ENCODE measurements at regions not wholly inside any gene's neighbourhood (a gene's known extent, or its start where the extent isn't known, plus 50 kb on each side); places are given as distances from the start of the nearest gene placed in this dataset.

DNA sequence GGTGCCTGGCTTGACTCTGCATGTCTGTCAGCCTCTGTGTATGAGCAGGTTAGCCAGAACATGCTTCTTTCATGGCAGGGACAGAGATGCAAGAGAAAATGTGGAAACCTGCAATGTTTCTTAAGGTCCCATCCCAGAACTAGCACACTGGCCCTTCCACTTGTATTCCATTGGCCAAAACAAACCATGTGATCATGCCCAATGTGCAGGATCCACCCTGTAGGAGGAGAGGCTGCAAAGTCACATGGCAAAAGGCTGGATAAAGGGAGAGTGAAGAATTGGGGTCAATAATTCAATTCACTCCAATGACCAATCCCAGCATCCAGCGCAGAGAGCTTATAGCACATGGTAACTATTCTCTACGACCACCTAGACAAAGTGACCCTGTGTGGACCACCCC lies 405.5 kb downstream of the MIAT start:
- no peaks in the 10 kb centered on the region for H3K27me3 Mint-ChIP-seq (ENCODE audit: low read depth)
- H3K36me3 Mint-ChIP-seq (ENCODE audit: low read depth), result no peaks in the 10 kb centered on the region
- H3K4me1 Mint-ChIP-seq, result peaks cover 50% of the 10 kb centered on the region
- H3K4me3 Mint-ChIP-seq, result peak overlapping the region; percentile 7
- H3K9me3 Mint-ChIP-seq, result no peaks in the 10 kb centered on the region
- TF ChIP-seq, protein P1, sequence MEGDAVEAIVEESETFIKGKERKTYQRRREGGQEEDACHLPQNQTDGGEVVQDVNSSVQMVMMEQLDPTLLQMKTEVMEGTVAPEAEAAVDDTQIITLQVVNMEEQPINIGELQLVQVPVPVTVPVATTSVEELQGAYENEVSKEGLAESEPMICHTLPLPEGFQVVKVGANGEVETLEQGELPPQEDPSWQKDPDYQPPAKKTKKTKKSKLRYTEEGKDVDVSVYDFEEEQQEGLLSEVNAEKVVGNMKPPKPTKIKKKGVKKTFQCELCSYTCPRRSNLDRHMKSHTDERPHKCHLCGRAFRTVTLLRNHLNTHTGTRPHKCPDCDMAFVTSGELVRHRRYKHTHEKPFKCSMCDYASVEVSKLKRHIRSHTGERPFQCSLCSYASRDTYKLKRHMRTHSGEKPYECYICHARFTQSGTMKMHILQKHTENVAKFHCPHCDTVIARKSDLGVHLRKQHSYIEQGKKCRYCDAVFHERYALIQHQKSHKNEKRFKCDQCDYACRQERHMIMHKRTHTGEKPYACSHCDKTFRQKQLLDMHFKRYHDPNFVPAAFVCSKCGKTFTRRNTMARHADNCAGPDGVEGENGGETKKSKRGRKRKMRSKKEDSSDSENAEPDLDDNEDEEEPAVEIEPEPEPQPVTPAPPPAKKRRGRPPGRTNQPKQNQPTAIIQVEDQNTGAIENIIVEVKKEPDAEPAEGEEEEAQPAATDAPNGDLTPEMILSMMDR (conservative IDR thresholded peaks at IDR 0.05), result no peak
- DNase-seq (ENCODE audit: low read depth, low spot score), result no peak
- peak overlapping the region; percentile 14 for H3K27ac Mint-ChIP-seq (ENCODE audit: unreplicated experiment)

DNA sequence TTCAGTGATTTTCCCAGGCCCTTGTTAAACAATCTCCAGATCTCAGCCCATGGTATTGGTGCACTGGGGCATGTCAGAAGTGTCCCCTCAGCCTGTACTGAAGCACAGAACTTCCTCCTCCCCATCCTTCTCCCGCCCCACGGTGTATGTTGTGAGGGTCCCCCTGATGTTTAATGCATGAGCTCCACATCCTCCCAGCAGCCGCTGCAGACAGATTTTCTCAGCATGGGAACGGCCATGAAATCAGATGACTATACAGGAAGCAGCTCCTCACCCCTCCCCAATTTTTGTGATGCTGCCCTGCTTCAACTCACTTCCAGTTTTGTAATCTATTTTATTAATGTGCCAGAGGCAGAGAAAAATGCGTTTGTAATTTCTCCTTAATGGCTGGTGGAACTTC lies 406.0 kb downstream of the MIAT start:
- DNase-seq (ENCODE audit: low read depth, low spot score), result peak; percentile 23
- Mint-ChIP-seq H3K4me1 (peaks cover 50% of the 10 kb centered on the region), H3K36me3 (ENCODE audit: low read depth) (no peaks in the 10 kb centered on the region), H3K27me3 (ENCODE audit: low read depth) (no peaks in the 10 kb centered on the region), H3K4me3 (peak overlapping the region; percentile 7), H3K9me3 (no peaks in the 10 kb centered on the region), H3K27ac (ENCODE audit: unreplicated experiment) (peak overlapping the region; percentile 14)
- TF ChIP-seq, protein P1 (conservative IDR thresholded peaks at IDR 0.05), result no peak

- no peak overlapping the region for H3K4me3 Mint-ChIP-seq
- TF ChIP-seq, protein P1 (conservative IDR thresholded peaks at IDR 0.05), result no peak
- peaks cover 50% of the 10 kb centered on the region for H3K4me1 Mint-ChIP-seq
- no peaks in the 10 kb centered on the region for H3K36me3 Mint-ChIP-seq (ENCODE audit: low read depth)
- H3K27ac Mint-ChIP-seq (ENCODE audit: unreplicated experiment), result no peak overlapping the region
- DNase-seq (ENCODE audit: low read depth, low spot score), result no peak
- no peaks in the 10 kb centered on the region for H3K9me3 Mint-ChIP-seq
- H3K27me3 Mint-ChIP-seq (ENCODE audit: low read depth), result no peaks in the 10 kb centered on the region
These were observed 406.5 kb downstream of the MIAT start for GRCh38 chr22:27063841-27064240.

GRCh38 chr22:27064386-27064785 lies 407.0 kb downstream of the MIAT start:
- H3K27me3 Mint-ChIP-seq (ENCODE audit: low read depth), result no peaks in the 10 kb centered on the region
- no peak for DNase-seq (ENCODE audit: low read depth, low spot score)
- no peaks in the 10 kb centered on the region for H3K36me3 Mint-ChIP-seq (ENCODE audit: low read depth)
- H3K4me1 Mint-ChIP-seq, result peaks cover 50% of the 10 kb centered on the region
- TF ChIP-seq, protein P1 (conservative IDR thresholded peaks at IDR 0.05), result no peak
- H3K9me3 Mint-ChIP-seq, result no peaks in the 10 kb centered on the region
- no peak overlapping the region for H3K27ac Mint-ChIP-seq (ENCODE audit: unreplicated experiment)
- H3K4me3 Mint-ChIP-seq, result no peak overlapping the region

- Mint-ChIP-seq H3K36me3 (ENCODE audit: low read depth) (no peaks in the 10 kb centered on the region), H3K27ac (ENCODE audit: unreplicated experiment) (no peak overlapping the region), H3K4me3 (no peak overlapping the region), H3K4me1 (peaks cover 50% of the 10 kb centered on the region), H3K27me3 (ENCODE audit: low read depth) (no peaks in the 10 kb centered on the region), H3K9me3 (no peaks in the 10 kb centered on the region)
- TF ChIP-seq, protein P1 (conservative IDR thresholded peaks at IDR 0.05), result no peak
- no peak for DNase-seq (ENCODE audit: low read depth, low spot score)
These were observed 407.9 kb downstream of the MIAT start for GRCh38 chr22:27065279-27065678.

GRCh38 chr22:27066856-27067255 lies 409.5 kb downstream of the MIAT start:
- H3K36me3 Mint-ChIP-seq (ENCODE audit: low read depth), result no peaks in the 10 kb centered on the region
- no peaks in the 10 kb centered on the region for H3K9me3 Mint-ChIP-seq
- no peak for DNase-seq (ENCODE audit: low read depth, low spot score)
- TF ChIP-seq, protein P1 (conservative IDR thresholded peaks at IDR 0.05), result no peak
- no peak overlapping the region for H3K4me3 Mint-ChIP-seq
- H3K27ac Mint-ChIP-seq (ENCODE audit: unreplicated experiment), result no peak overlapping the region
- H3K27me3 Mint-ChIP-seq (ENCODE audit: low read depth), result no peaks in the 10 kb centered on the region
- H3K4me1 Mint-ChIP-seq, result peaks cover 49% of the 10 kb centered on the region
